Uterus (tissue), 2 donors: ENCODE measurements at regions not wholly inside any gene's neighbourhood (a gene's known extent, or its start where the extent isn't known, plus 50 kb on each side); places are given as distances from the start of the nearest gene placed in this dataset.

ENCODE experiments used
- CTCF ChIP-seq, 4 experiments: fragments of 200-600 bp in 2 of 4; fragments of 450-650 bp in 2 of 4; sonication (generic) in 2 of 4; IDR thresholded peaks; one replicate each; pipeline ENCODE4 v1.5.1; 2016 to 2019; ENCODE audit warnings: antibody characterized with exemption in 4 of 4, mild to moderate bottlenecking in 2 of 4, moderate library complexity in 1 of 4
- POLR2A ChIP-seq, 2 donors: fragments of 450-650 bp; IDR thresholded peaks; one replicate each; pipeline ENCODE4 v1.6.1; 2016; ENCODE audit warnings: antibody characterized with exemption in 2 of 2, mild to moderate bottlenecking in 1 of 2, moderate library complexity in 1 of 2

GRCh38 chr1:30199563-30199962, 523.8 kb downstream of the MATN1 start:
- TF ChIP-seq CTCF (IDR thresholded peaks at IDR 0.05) (no peak), POLR2A (IDR thresholded peaks at IDR 0.05) (no peak)
